ENCODE measurements at regions not wholly inside any gene's neighbourhood (a gene's known extent, or its start where the extent isn't known, plus 50 kb on each side); places are given as distances from the start of the nearest gene placed in this dataset.
"Not testable (repeated sequence)": the region's sequence is repeated elsewhere in the genome, so short reads cannot be mapped to it uniquely, and the experiment has no call there.

- ATAC-seq (replicated peaks in 6 of 8); H3K4me1 ChIP-seq (replicated peaks in 1 of 2); H3K27ac ChIP-seq; H3K4me3 ChIP-seq; in situ Hi-C loops (cut with MboI; ENCODE audit: low pct_unique_long_range_greater_than_20kb in 2 of 9, low sequenced_read_pairs in 9 of 9, unreplicated experiment in 9 of 9): not testable (repeated sequence)
- 38 to 100% (median 80%) methylated on average over 1 to 5 of the region's 9 CpGs; no CpG with 5 or more reads in 3 of the 10 experiments for WGBS, 10 experiments
Measured at GRCh38 chr6:71360556-71361335, 72.1 kb downstream of the OGFRL1 start.

- WGBS, 10 experiments, result 78 to 100% (median 95%) methylated on average over 1 to 4 of the region's 4 CpGs
- Histone ChIP-seq H3K4me3 (no peak overlapping the region), H3K27ac (no peak overlapping the region), H3K4me1 (replicated peaks in 1 of 2) (no peaks in the 10 kb centered on the region)
- peak in 2 of 8 experiments; percentile 47 to 60 for ATAC-seq (replicated peaks in 6 of 8)
- in situ Hi-C loops (cut with MboI; ENCODE audit: low pct_unique_long_range_greater_than_20kb in 2 of 9, low sequenced_read_pairs in 9 of 9, unreplicated experiment in 9 of 9), result no loop called here
Measured at GRCh38 chr6:71364889-71365542, 76.4 kb downstream of the OGFRL1 start.

GRCh38 chr6:71367756-71368155 is 79.1 kb downstream of the OGFRL1 start:
- ATAC-seq (replicated peaks in 6 of 8), result peak in 4 of 8 experiments; percentile 36 to 87 (median 62)
- WGBS, 10 experiments, result 70 to 100% (median 74%) methylated on average over 1 to 3 of the region's 3 CpGs; no CpG with 5 or more reads in 4 of the 10 experiments
- in situ Hi-C loops (cut with MboI; ENCODE audit: low pct_unique_long_range_greater_than_20kb in 2 of 9, low sequenced_read_pairs in 9 of 9, unreplicated experiment in 9 of 9), result no loop called here
- H3K27ac ChIP-seq, result no peak overlapping the region
- no peaks in the 10 kb centered on the region for H3K4me1 ChIP-seq (replicated peaks in 1 of 2)
- no peak overlapping the region for H3K4me3 ChIP-seq

GRCh38 chr6:71368284-71368683 is 79.7 kb downstream of the OGFRL1 start:
- ATAC-seq (replicated peaks in 6 of 8), result no peak
- no peak overlapping the region for H3K27ac ChIP-seq
- WGBS, 10 experiments, result 43 to 100% (median 95%) methylated on average over 1 to 2 of the region's 2 CpGs; no CpG with 5 or more reads in 3 of the 10 experiments
- H3K4me3 ChIP-seq, result no peak overlapping the region
- H3K4me1 ChIP-seq (replicated peaks in 1 of 2), result no peaks in the 10 kb centered on the region
- in situ Hi-C loops (cut with MboI; ENCODE audit: low pct_unique_long_range_greater_than_20kb in 2 of 9, low sequenced_read_pairs in 9 of 9, unreplicated experiment in 9 of 9), result no loop called here

GRCh38 chr6:71371559-71371958 is 82.9 kb downstream of the OGFRL1 start:
- peak in 2 of 8 experiments; percentile 70 to 83 for ATAC-seq (replicated peaks in 6 of 8)
- no peak overlapping the region for H3K27ac ChIP-seq
- H3K4me1 ChIP-seq (replicated peaks in 1 of 2), result no peaks in the 10 kb centered on the region
- 60 to 100% (median 97%) methylated on average over 1 of the region's 1 CpG; no CpG with 5 or more reads in 4 of the 10 experiments for WGBS, 10 experiments
- in situ Hi-C loops (cut with MboI; ENCODE audit: low pct_unique_long_range_greater_than_20kb in 2 of 9, low sequenced_read_pairs in 9 of 9, unreplicated experiment in 9 of 9), result no loop called here
- no peak overlapping the region for H3K4me3 ChIP-seq

GRCh38 chr6:71373943-71374342 is 85.3 kb downstream of the OGFRL1 start:
- no peaks in the 10 kb centered on the region for H3K4me1 ChIP-seq (replicated peaks in 1 of 2)

GRCh38 chr6:71375676-71376075 is 87.1 kb downstream of the OGFRL1 start:
- Histone ChIP-seq H3K4me3 (no peak overlapping the region), H3K27ac (no peak overlapping the region), H3K4me1 (replicated peaks in 1 of 2) (no peaks in the 10 kb centered on the region)
- in situ Hi-C loops (cut with MboI; ENCODE audit: low pct_unique_long_range_greater_than_20kb in 2 of 9, low sequenced_read_pairs in 9 of 9, unreplicated experiment in 9 of 9), result loop anchor here in 2 of 9 experiments (25.0 kb wide), 2 partner anchors 112 to 712 kb away; no protein-coding TSS in a partner anchor
- ATAC-seq (replicated peaks in 6 of 8), result no peak
- 80 to 100% (median 100%) methylated on average over 1 of the region's 1 CpG; no CpG with 5 or more reads in 2 of the 10 experiments for WGBS, 10 experiments

More at GRCh38 chr6:71373943-71374342, 85.3 kb downstream of the OGFRL1 start:
- Histone ChIP-seq H3K4me3 (no peak overlapping the region), H3K27ac (no peak overlapping the region)
- ATAC-seq (replicated peaks in 6 of 8), result no peak
- in situ Hi-C loops (cut with MboI; ENCODE audit: low pct_unique_long_range_greater_than_20kb in 2 of 9, low sequenced_read_pairs in 9 of 9, unreplicated experiment in 9 of 9), result no loop called here
- 71 to 100% (median 91%) methylated on average over 1 of the region's 1 CpG; no CpG with 5 or more reads in 4 of the 10 experiments for WGBS, 10 experiments

- Histone ChIP-seq H3K27ac (no peak overlapping the region), H3K4me1 (replicated peaks in 1 of 2) (no peaks in the 10 kb centered on the region), H3K4me3 (no peak overlapping the region)
- 70 to 100% (median 90%) methylated on average over 1 to 2 of the region's 2 CpGs; no CpG with 5 or more reads in 3 of the 10 experiments for WGBS, 10 experiments
- no peak for ATAC-seq (replicated peaks in 6 of 8)
- in situ Hi-C loops (cut with MboI; ENCODE audit: low pct_unique_long_range_greater_than_20kb in 2 of 9, low sequenced_read_pairs in 9 of 9, unreplicated experiment in 9 of 9), result loop anchor here in 2 of 9 experiments (25.0 kb wide), 2 partner anchors 110 to 710 kb away; no protein-coding TSS in a partner anchor
Measured at GRCh38 chr6:71376830-71377229, 88.2 kb downstream of the OGFRL1 start.

- no peaks in the 10 kb centered on the region for H3K4me1 ChIP-seq (replicated peaks in 1 of 2)
- no peak overlapping the region for H3K27ac ChIP-seq
- 72 to 100% (median 88%) methylated on average over 1 to 4 of the region's 4 CpGs; no CpG with 5 or more reads in 2 of the 10 experiments for WGBS, 10 experiments
- no peak overlapping the region for H3K4me3 ChIP-seq
- in situ Hi-C loops (cut with MboI; ENCODE audit: low pct_unique_long_range_greater_than_20kb in 2 of 9, low sequenced_read_pairs in 9 of 9, unreplicated experiment in 9 of 9), result loop anchor here in 4 of 9 experiments (10.0 to 25.0 kb wide), 3 partner anchors 104 to 704 kb away; no protein-coding TSS in a partner anchor
- peak in 4 of 8 experiments; percentile 21 to 60 (median 37) for ATAC-seq (replicated peaks in 6 of 8)
Measured at GRCh38 chr6:71383476-71383875, 94.9 kb downstream of the OGFRL1 start.

- 9 to 50% (median 39%) methylated on average over 3 to 5 of the region's 5 CpGs for WGBS, 10 experiments
- peak in 3 of 8 experiments; percentile 47 to 76 (median 75) for ATAC-seq (replicated peaks in 6 of 8)
- Histone ChIP-seq H3K27ac (no peak overlapping the region), H3K4me3 (no peak overlapping the region), H3K4me1 (replicated peaks in 1 of 2) (no peaks in the 10 kb centered on the region)
- in situ Hi-C loops (cut with MboI; ENCODE audit: low pct_unique_long_range_greater_than_20kb in 2 of 9, low sequenced_read_pairs in 9 of 9, unreplicated experiment in 9 of 9), result loop anchor here in 4 of 9 experiments (10.0 to 25.0 kb wide), 3 partner anchors 103 to 703 kb away; no protein-coding TSS in a partner anchor
Measured at GRCh38 chr6:71383901-71384489, 95.4 kb downstream of the OGFRL1 start.

- no peak for ATAC-seq (replicated peaks in 6 of 8)
- no peak overlapping the region for H3K4me3 ChIP-seq
- H3K4me1 ChIP-seq (replicated peaks in 1 of 2), result no peaks in the 10 kb centered on the region
- in situ Hi-C loops (cut with MboI; ENCODE audit: low pct_unique_long_range_greater_than_20kb in 2 of 9, low sequenced_read_pairs in 9 of 9, unreplicated experiment in 9 of 9), result loop anchor here in 4 of 9 experiments (10.0 to 25.0 kb wide), 3 partner anchors 102 to 702 kb away; no protein-coding TSS in a partner anchor
- 60 to 100% (median 100%) methylated on average over 1 of the region's 1 CpG; no CpG with 5 or more reads in 4 of the 10 experiments for WGBS, 10 experiments
- no peak overlapping the region for H3K27ac ChIP-seq
Measured at GRCh38 chr6:71385111-71385822, 96.7 kb downstream of the OGFRL1 start.

GRCh38 chr6:71386215-71386614 is 97.6 kb downstream of the OGFRL1 start:
- WGBS, 10 experiments, result 0 to 91% (median 81%) methylated on average over 1 to 4 of the region's 4 CpGs
- Histone ChIP-seq H3K4me3 (no peak overlapping the region), H3K27ac (no peak overlapping the region), H3K4me1 (replicated peaks in 1 of 2) (no peaks in the 10 kb centered on the region)
- no peak for ATAC-seq (replicated peaks in 6 of 8)
- in situ Hi-C loops (cut with MboI; ENCODE audit: low pct_unique_long_range_greater_than_20kb in 2 of 9, low sequenced_read_pairs in 9 of 9, unreplicated experiment in 9 of 9), result loop anchor here in 4 of 9 experiments (10.0 to 25.0 kb wide), 3 partner anchors 101 to 701 kb away; no protein-coding TSS in a partner anchor
